Effector memory CD8-positive, alpha-beta T cell (primary cell): ENCODE measurements at regions not wholly inside any gene's neighbourhood (a gene's known extent, or its start where the extent isn't known, plus 50 kb on each side); places are given as distances from the start of the nearest gene placed in this dataset.

Source experiments
- ATAC-seq: fragments of 150-1000 bp; cut with Tn5 transposase; replicated peaks from 2 replicates; pipeline ENCODE4 v1.10.0; 2021; ENCODE audit warnings: mild to moderate bottlenecking, moderate library complexity
- DNase-seq, 3 experiments: peaks; one replicate each; pipeline ENCODE4 v3.0.0; 2021
- H3K27ac Mint-ChIP-seq, 2 donors: one replicate each; pipeline ENCODE4 v1.8.0; 2022; ENCODE audit warnings: mild to moderate bottlenecking in 2 of 2, mixed read lengths in 2 of 2, moderate library complexity in 2 of 2
- H3K27me3 Mint-ChIP-seq, 2 donors: one replicate each; pipeline ENCODE4 v1.8.0; 2022; ENCODE audit warnings: mixed read lengths in 2 of 2
- H3K36me3 Mint-ChIP-seq: one replicate; pipeline ENCODE4 v1.8.0; 2022; ENCODE audit warnings: mild to moderate bottlenecking, moderate library complexity, mixed read lengths; ENCODE audit not compliant: insufficient read depth
- H3K4me1 Mint-ChIP-seq, 2 donors: one replicate each; pipeline ENCODE4 v1.8.0; 2022; ENCODE audit warnings: low read depth in 2 of 2, mixed read lengths in 2 of 2
- H3K4me3 Mint-ChIP-seq, 2 donors: one replicate each; pipeline ENCODE4 v1.8.0; 2022; ENCODE audit warnings: mild to moderate bottlenecking in 2 of 2, mixed read lengths in 2 of 2, moderate library complexity in 2 of 2
- H3K9me3 Mint-ChIP-seq, 2 donors: one replicate each; pipeline ENCODE4 v1.8.0; 2022; ENCODE audit warnings: mixed read lengths in 2 of 2

GRCh38 chr2:104758199-104758620 is 95.7 kb upstream of the POU3F3 start:
- DNase-seq: no peak
- peaks cover 0 to 5% of the 10 kb centered on the region in 2 donors for H3K27me3 Mint-ChIP-seq
- H3K4me3 Mint-ChIP-seq: no peak overlapping the region
- no peaks in the 10 kb centered on the region for H3K36me3 Mint-ChIP-seq
- ATAC-seq: no peak
- no peak overlapping the region for H3K27ac Mint-ChIP-seq
- H3K4me1 Mint-ChIP-seq: no peaks in the 10 kb centered on the region
- no peaks in the 10 kb centered on the region for H3K9me3 Mint-ChIP-seq

- Mint-ChIP-seq H3K4me1 (no peaks in the 10 kb centered on the region), H3K4me3 (no peak overlapping the region), H3K27me3 (peaks cover 0 to 7% of the 10 kb centered on the region in 2 donors), H3K9me3 (no peaks in the 10 kb centered on the region), H3K36me3 (no peaks in the 10 kb centered on the region), H3K27ac (no peak overlapping the region)
- DNase-seq (no peak), ATAC-seq (no peak)
These were observed 91.9 kb upstream of the POU3F3 start for GRCh38 chr2:104762031-104762430.

DNA sequence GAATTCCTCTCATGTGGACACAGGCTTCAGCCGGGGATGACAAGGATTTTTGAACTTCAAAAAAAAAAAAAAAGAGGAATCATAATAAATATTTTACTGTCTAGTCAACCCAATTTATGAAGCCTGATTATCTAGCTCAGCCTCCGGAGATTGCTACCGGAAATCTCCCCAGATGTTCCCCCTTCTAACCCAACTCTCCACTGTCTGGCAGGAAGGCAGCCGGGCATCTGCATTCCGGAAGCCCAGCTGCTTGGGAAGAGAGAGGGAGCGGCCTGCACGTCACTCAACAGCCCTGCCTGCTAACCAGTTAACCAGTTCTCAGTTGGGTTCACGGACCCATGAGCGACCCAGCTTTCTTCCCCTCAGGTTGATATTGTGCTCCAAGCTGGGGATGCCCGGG is 87.2 kb upstream of the POU3F3 start:
- H3K4me3 Mint-ChIP-seq: no peak overlapping the region
- H3K27ac Mint-ChIP-seq: no peak overlapping the region
- no peak for DNase-seq
- peaks cover 0 to 2% of the 10 kb centered on the region in 2 donors for H3K9me3 Mint-ChIP-seq
- H3K27me3 Mint-ChIP-seq: peaks cover 0 to 7% of the 10 kb centered on the region in 2 donors
- no peak for ATAC-seq
- no peaks in the 10 kb centered on the region for H3K36me3 Mint-ChIP-seq
- no peaks in the 10 kb centered on the region for H3K4me1 Mint-ChIP-seq

- no peak overlapping the region for H3K4me3 Mint-ChIP-seq
- H3K4me1 Mint-ChIP-seq: no peaks in the 10 kb centered on the region
- peaks cover 2 to 7% of the 10 kb centered on the region in 2 donors for H3K9me3 Mint-ChIP-seq
- no peak for DNase-seq
- H3K27ac Mint-ChIP-seq: no peak overlapping the region
- peaks cover 0 to 7% of the 10 kb centered on the region in 2 donors for H3K27me3 Mint-ChIP-seq
- ATAC-seq: no peak
- no peaks in the 10 kb centered on the region for H3K36me3 Mint-ChIP-seq
These were observed 85.2 kb upstream of the POU3F3 start for GRCh38 chr2:104768694-104769093.

DNA sequence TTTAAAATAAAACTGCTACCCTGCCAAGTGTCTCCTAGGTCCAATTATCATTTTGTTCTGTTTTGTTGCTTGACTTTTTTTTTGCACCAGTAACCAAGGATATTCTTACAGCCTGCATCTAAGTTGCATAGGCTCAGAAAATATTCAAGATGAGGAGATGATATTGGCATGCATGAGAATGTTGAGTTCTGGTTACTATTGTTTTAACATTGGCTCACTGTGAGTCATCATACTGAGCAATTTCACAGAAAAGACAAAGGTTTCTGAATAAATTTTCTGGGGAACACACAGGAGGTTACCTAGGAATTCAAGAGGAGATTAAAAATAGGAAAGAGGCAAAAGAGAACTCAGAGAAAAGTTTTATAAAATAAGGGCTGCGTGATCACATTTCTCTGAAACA is 84.8 kb upstream of the POU3F3 start:
- H3K27ac Mint-ChIP-seq: no peak overlapping the region
- peaks cover 2 to 7% of the 10 kb centered on the region in 2 donors for H3K9me3 Mint-ChIP-seq
- H3K4me1 Mint-ChIP-seq: no peaks in the 10 kb centered on the region
- ATAC-seq: no peak
- DNase-seq: no peak
- H3K27me3 Mint-ChIP-seq: peaks cover 0 to 7% of the 10 kb centered on the region in 2 donors
- no peaks in the 10 kb centered on the region for H3K36me3 Mint-ChIP-seq
- no peak overlapping the region for H3K4me3 Mint-ChIP-seq

- Mint-ChIP-seq H3K36me3 (no peaks in the 10 kb centered on the region), H3K4me1 (no peaks in the 10 kb centered on the region), H3K27me3 (no peaks in the 10 kb centered on the region), H3K9me3 (peaks cover 4 to 7% of the 10 kb centered on the region in 2 donors), H3K4me3 (no peak overlapping the region), H3K27ac (no peak overlapping the region)
- DNase-seq (no peak), ATAC-seq (no peak)
These were observed 80.9 kb upstream of the POU3F3 start for GRCh38 chr2:104772996-104773395.

- Mint-ChIP-seq H3K4me1 (no peaks in the 10 kb centered on the region), H3K27ac (no peak overlapping the region), H3K27me3 (no peaks in the 10 kb centered on the region), H3K36me3 (no peaks in the 10 kb centered on the region), H3K9me3 (peaks cover 4 to 7% of the 10 kb centered on the region in 2 donors), H3K4me3 (no peak overlapping the region)
- ATAC-seq (no peak), DNase-seq (no peak)
These were observed 79.3 kb upstream of the POU3F3 start for GRCh38 chr2:104774631-104775030.

- ATAC-seq: no peak
- Mint-ChIP-seq H3K36me3 (no peaks in the 10 kb centered on the region), H3K4me3 (no peak overlapping the region), H3K9me3 (peaks cover 1 to 7% of the 10 kb centered on the region in 2 donors), H3K27ac (no peak overlapping the region), H3K4me1 (peaks cover 0 to 3% of the 10 kb centered on the region in 2 donors), H3K27me3 (no peaks in the 10 kb centered on the region)
- DNase-seq: no peak
These were observed 76.2 kb upstream of the POU3F3 start for GRCh38 chr2:104777721-104778120.

DNA sequence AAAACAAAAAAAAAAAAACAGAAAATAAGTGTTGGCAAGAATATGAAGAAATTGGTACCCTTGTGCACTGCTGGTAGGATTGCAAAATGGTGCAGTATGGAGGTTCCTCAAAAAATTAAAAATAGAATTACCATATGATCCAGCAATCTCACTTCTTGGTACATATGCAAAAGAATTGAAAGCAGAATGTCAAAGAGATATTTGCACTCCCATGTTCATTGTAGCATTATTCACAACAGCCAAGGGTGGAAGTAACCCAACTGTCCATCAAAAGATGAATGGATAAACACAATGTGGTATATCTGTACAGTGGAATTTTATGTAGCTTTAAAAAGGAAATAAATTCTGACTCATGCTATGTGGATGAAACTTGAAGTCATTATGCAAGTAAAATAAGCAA is 72.8 kb upstream of the POU3F3 start:
- Mint-ChIP-seq H3K4me1 (peaks cover 0 to 3% of the 10 kb centered on the region in 2 donors), H3K27me3 (no peaks in the 10 kb centered on the region), H3K9me3 (peaks cover 0 to 3% of the 10 kb centered on the region in 2 donors), H3K27ac (no peak overlapping the region), H3K4me3 (no peak overlapping the region), H3K36me3 (no peaks in the 10 kb centered on the region)
- ATAC-seq (no peak), DNase-seq (no peak)

- ATAC-seq: no peak
- Mint-ChIP-seq H3K27ac (no peak overlapping the region), H3K27me3 (no peaks in the 10 kb centered on the region), H3K9me3 (peaks cover 0 to 1% of the 10 kb centered on the region in 2 donors), H3K36me3 (no peaks in the 10 kb centered on the region), H3K4me3 (no peak overlapping the region), H3K4me1 (peaks cover 0 to 3% of the 10 kb centered on the region in 2 donors)
- DNase-seq: no peak
These were observed 69.7 kb upstream of the POU3F3 start for GRCh38 chr2:104784264-104784663.

GRCh38 chr2:104786204-104786603 is 67.7 kb upstream of the POU3F3 start:
- no peak overlapping the region for H3K27ac Mint-ChIP-seq
- no peak for DNase-seq
- H3K36me3 Mint-ChIP-seq: no peaks in the 10 kb centered on the region
- peaks cover 0 to 1% of the 10 kb centered on the region in 2 donors for H3K9me3 Mint-ChIP-seq
- no peaks in the 10 kb centered on the region for H3K4me1 Mint-ChIP-seq
- no peak for ATAC-seq
- peaks cover 0 to 4% of the 10 kb centered on the region in 2 donors for H3K27me3 Mint-ChIP-seq
- no peak overlapping the region for H3K4me3 Mint-ChIP-seq

DNA sequence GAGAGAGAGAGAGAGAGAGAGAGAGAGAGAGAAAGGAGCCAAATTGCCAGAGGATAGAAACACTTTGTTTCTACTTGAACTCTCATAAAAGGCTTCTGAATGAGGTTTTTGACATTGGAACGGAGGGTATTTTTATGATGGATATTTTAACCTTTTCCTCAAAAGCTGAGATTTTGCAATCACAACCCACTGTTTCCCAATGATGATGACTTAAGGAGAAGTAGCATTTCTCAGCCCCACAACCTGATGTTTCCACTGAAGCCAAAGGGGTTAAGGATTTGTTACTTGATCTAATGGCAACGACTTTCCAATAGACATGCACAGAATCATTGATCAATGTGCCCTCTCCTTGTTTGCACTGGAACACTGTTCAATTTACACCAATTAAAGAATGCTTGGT is 67.1 kb upstream of the POU3F3 start:
- no peak for DNase-seq

DNA sequence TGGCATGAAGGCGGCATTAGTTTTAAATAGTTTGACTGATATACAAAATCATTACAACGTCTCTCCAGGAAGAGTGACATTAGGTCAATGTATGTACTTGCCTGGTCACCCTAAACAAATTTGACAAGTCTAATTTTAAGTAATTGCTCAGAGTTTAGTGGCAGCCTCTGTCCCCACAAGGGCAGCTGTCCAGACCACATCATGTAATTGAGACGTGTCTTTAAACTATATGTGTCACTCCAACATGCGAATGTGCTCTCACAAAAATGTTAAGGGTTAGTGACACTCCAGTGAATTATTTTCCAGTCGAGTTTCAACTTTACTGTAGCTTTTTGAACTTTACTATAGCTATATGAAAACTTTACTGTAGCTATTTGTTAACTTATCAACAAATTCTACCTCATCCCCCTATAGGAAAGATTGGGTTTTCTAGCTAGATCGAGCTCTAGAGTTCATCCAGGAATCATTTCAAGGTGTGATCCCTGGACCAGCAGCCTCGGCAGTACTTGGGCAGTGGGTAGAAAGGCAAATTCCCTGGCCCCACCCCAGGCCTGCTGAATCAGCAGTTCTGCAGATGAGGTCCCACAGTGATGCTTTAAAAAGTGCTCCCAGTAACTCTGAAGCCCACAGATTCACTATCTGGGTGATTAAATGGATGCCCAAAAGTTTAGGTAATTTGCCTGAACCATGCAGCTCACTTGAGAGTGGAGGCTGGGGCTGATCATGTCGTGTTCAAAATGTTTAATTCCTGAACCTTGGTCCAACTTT is 66.4 kb upstream of the POU3F3 start:
- Mint-ChIP-seq H3K4me3 (no peak overlapping the region), H3K27me3 (peaks cover 0 to 4% of the 10 kb centered on the region in 2 donors), H3K4me1 (no peaks in the 10 kb centered on the region), H3K36me3 (no peaks in the 10 kb centered on the region), H3K27ac (no peak overlapping the region), H3K9me3 (peaks cover 0 to 3% of the 10 kb centered on the region in 2 donors)
- DNase-seq (no peak), ATAC-seq (no peak)

More for the DNA sequence above, 67.1 kb upstream of the POU3F3 start:
- Mint-ChIP-seq H3K9me3 (peaks cover 0 to 3% of the 10 kb centered on the region in 2 donors), H3K27ac (no peak overlapping the region), H3K4me1 (no peaks in the 10 kb centered on the region), H3K27me3 (peaks cover 0 to 4% of the 10 kb centered on the region in 2 donors), H3K36me3 (no peaks in the 10 kb centered on the region), H3K4me3 (no peak overlapping the region)
- no peak for ATAC-seq

- DNase-seq (no peak), ATAC-seq (no peak)
- no peaks in the 10 kb centered on the region for H3K4me1 Mint-ChIP-seq
- H3K9me3 Mint-ChIP-seq: peaks cover 0 to 3% of the 10 kb centered on the region in 2 donors
- H3K36me3 Mint-ChIP-seq: no peaks in the 10 kb centered on the region
- no peak overlapping the region for H3K4me3 Mint-ChIP-seq
- H3K27ac Mint-ChIP-seq: no peak overlapping the region
- H3K27me3 Mint-ChIP-seq: peaks cover 0 to 4% of the 10 kb centered on the region in 2 donors
These were observed 65.0 kb upstream of the POU3F3 start for GRCh38 chr2:104788742-104789455.
